HCT116 (cell line): ENCODE measurements at regions not wholly inside any gene's neighbourhood (a gene's known extent, or its start where the extent isn't known, plus 50 kb on each side); places are given as distances from the start of the nearest gene placed in this dataset.

Experiments used
- ATAC-seq: fragments of 200-7000 bp; cut with Tn5 transposase; 2 replicates; pipeline ENCODE4 v1.9.1; 2020; ENCODE audit warnings: mild to moderate bottlenecking, moderate library complexity
- BruUV-seq: library from RNA; stranded (reverse); fragments of 400-500 nt; replicated peaks from 2 replicates; lab custom pipeline; 2021; lab: Mats Ljungman, UMichigan
- CTCF ChIA-PET: fragments of 300-600 bp; sonication (Branson Sonifier 250); formaldehyde crosslinking; loops from one replicate; lab custom pipeline; 2021; ENCODE audit warnings: antibody characterized with exemption; lab: Charles Lee
- POLR2A ChIA-PET: fragments of 300-600, 350-600 bp; sonication (Branson Sonifier 250); formaldehyde crosslinking; loops from one replicate; lab custom pipeline; 2021; ENCODE audit warnings: antibody characterized with exemption; lab: Charles Lee
- RAD21 ChIA-PET, 2 experiments: fragments of 300-600 bp; sonication (Branson Sonifier 250); formaldehyde crosslinking; loops; one replicate each; lab custom pipeline; 2023; ENCODE audit warnings: low total read pairs in 2 of 2; ENCODE audit not compliant: uncharacterized antibody in 2 of 2, unreplicated experiment in 2 of 2, low non-redundant PET in 1 of 2; lab: Charles Lee
- DNase-seq: peaks from one replicate; pipeline ENCODE4 v3.0.0-alpha.2; 2010; ENCODE audit warnings: low read depth, low spot score
- H2AFZ ChIP-seq: fragments of 200-600 bp; shearing (Covaris generic), sonication (generic); 2 replicates; pipeline ENCODE4 v1.6.1; 2017; ENCODE audit warnings: low read depth, mixed run types, mixed read lengths, antibody characterized with exemption, low read length; ENCODE audit not compliant: poor library complexity, severe bottlenecking
- H3K27ac ChIP-seq: 2 replicates; pipeline ENCODE4 v1.5.1; 2012; ENCODE audit warnings: low read depth, low read length
- H3K27me3 ChIP-seq: fragments of 200-600 bp; sonication (generic); 2 replicates; pipeline ENCODE4 v1.6.1; 2016; ENCODE audit warnings: mixed run types, low read length, mixed read lengths; ENCODE audit not compliant: insufficient read depth
- H3K36me3 ChIP-seq, 2 experiments: fragments of 200-500 bp in 1 of 2; fragments of 200-600 bp in 1 of 2; sonication (Bioruptor generic) in 1 of 2; sonication (generic) in 1 of 2; 2 replicates each; pipeline versions ENCODE4 v1.5.1 to v1.6.1; 2014 to 2016; ENCODE audit warnings: low read length in 2 of 2, inconsistent platforms in 1 of 2, mixed read lengths in 1 of 2, mixed run types in 1 of 2; ENCODE audit not compliant: insufficient read depth in 2 of 2, control insufficient read depth in 1 of 2
- H3K4me1 ChIP-seq, 2 experiments: fragments of 200-600 bp in 1 of 2; sonication (generic) in 1 of 2; 2 replicates each; pipeline versions ENCODE4 v1.5.1 to v1.6.1; 2012 to 2017; ENCODE audit warnings: low read length in 2 of 2, inconsistent platforms in 1 of 2, mild to moderate bottlenecking in 1 of 2, mixed read lengths in 1 of 2, mixed run types in 1 of 2, moderate library complexity in 1 of 2; ENCODE audit not compliant: insufficient read depth in 2 of 2, control insufficient read depth in 1 of 2
- H3K4me2 ChIP-seq: fragments of 200-600 bp; sonication (generic); 2 replicates; pipeline ENCODE4 v1.6.1; 2017; ENCODE audit warnings: mixed run types, low read length, mixed read lengths
- H3K4me3 ChIP-seq, 2 experiments: fragments of 200-600 bp in 1 of 2; sonication (generic) in 1 of 2; replicated peaks in 1 of 2; 2 replicates each; pipeline ENCODE4 v1.5.1; 2011 to 2016; ENCODE audit warnings: low read length in 2 of 2, control low read depth in 1 of 2, low read depth in 1 of 2, mild to moderate bottlenecking in 1 of 2, mixed read lengths in 1 of 2, mixed run types in 1 of 2
- H3K79me2 ChIP-seq: fragments of 200-600 bp; sonication (generic); 2 replicates; pipeline ENCODE4 v1.6.1; 2017; ENCODE audit warnings: mild to moderate bottlenecking, mixed run types, low read length, moderate library complexity, mixed read lengths; ENCODE audit not compliant: insufficient read depth
- H3K9ac ChIP-seq: fragments of 200-600 bp; sonication (generic); 2 replicates; pipeline ENCODE4 v1.6.1; 2016; ENCODE audit warnings: low read length, mixed read lengths
- H3K9me2 ChIP-seq: fragments of 200-600 bp; sonication (generic), shearing (Covaris generic); 2 replicates; pipeline ENCODE4 v1.6.1; 2017; ENCODE audit warnings: mixed run types, mild to moderate bottlenecking, moderate library complexity; ENCODE audit not compliant: insufficient read depth
- H3K9me3 ChIP-seq, 2 experiments: fragments of 200-500 bp in 1 of 2; fragments of 200-600 bp in 1 of 2; sonication (Bioruptor generic) in 1 of 2; sonication (generic) in 1 of 2; 2 replicates each; pipeline ENCODE4 v1.6.1; 2014 to 2017; ENCODE audit warnings: low read length in 2 of 2, mixed read lengths in 2 of 2, inconsistent platforms in 1 of 2, low read depth in 1 of 2, mild to moderate bottlenecking in 1 of 2, mixed run types in 1 of 2, moderate library complexity in 1 of 2; ENCODE audit not compliant: control insufficient read depth in 1 of 2, insufficient read depth in 1 of 2
- H4K20me1 ChIP-seq: fragments of 200-600 bp; sonication (generic), shearing (Covaris generic); 2 replicates; pipeline ENCODE4 v1.6.1; 2017; ENCODE audit warnings: mixed run types, mild to moderate bottlenecking, moderate library complexity; ENCODE audit not compliant: insufficient read depth
- CBX3 ChIP-seq: IDR thresholded peaks from 2 replicates; pipeline ENCODE4 v1.6.1; 2012; ENCODE audit warnings: low read depth
- CEBPB ChIP-seq: IDR thresholded peaks from 2 replicates; pipeline ENCODE4 v1.6.1; 2012; ENCODE audit warnings: low read depth
- EGR1 ChIP-seq: IDR thresholded peaks from 2 replicates; pipeline ENCODE4 v1.6.1; 2012; ENCODE audit warnings: low read depth
- ELF1 ChIP-seq: IDR thresholded peaks from 2 replicates; pipeline ENCODE4 v1.6.1; 2012; ENCODE audit warnings: low read depth, borderline replicate concordance
- EZH2 ChIP-seq: fragments of 200-600 bp; sonication (generic); IDR thresholded peaks from 2 replicates; pipeline ENCODE4 v1.6.1; 2017; ENCODE audit warnings: antibody characterized with exemption, mixed run types
- JUND ChIP-seq: IDR thresholded peaks from 2 replicates; pipeline ENCODE4 v1.6.1; 2012
- POLR2A ChIP-seq: IDR thresholded peaks from 2 replicates; pipeline ENCODE4 v1.7.0; 2011; ENCODE audit warnings: borderline replicate concordance; ENCODE audit not compliant: insufficient read depth, insufficient read length; ENCODE audit errors: extremely low read depth
- POLR2AphosphoS5 ChIP-seq: IDR thresholded peaks from 2 replicates; pipeline ENCODE4 v1.6.1; 2011; ENCODE audit warnings: mild to moderate bottlenecking, low read depth, low read length, moderate library complexity
- RAD21 ChIP-seq: IDR thresholded peaks from 2 replicates; pipeline ENCODE4 v1.6.1; 2012; ENCODE audit warnings: low read depth, mild to moderate bottlenecking
- SIN3A ChIP-seq: IDR thresholded peaks from 2 replicates; pipeline ENCODE4 v1.6.1; 2012; ENCODE audit warnings: low read depth
- SP1 ChIP-seq: IDR thresholded peaks from 2 replicates; pipeline ENCODE4 v1.6.1; 2012; ENCODE audit warnings: low read depth
- TCF7L2 ChIP-seq: IDR thresholded peaks from 2 replicates; pipeline ENCODE4 v1.7.0; 2011; ENCODE audit warnings: borderline replicate concordance, inconsistent platforms; ENCODE audit not compliant: insufficient read depth, insufficient read length; ENCODE audit errors: extremely low read depth
- YY1 ChIP-seq: IDR thresholded peaks from 2 replicates; pipeline ENCODE4 v1.6.1; 2011; ENCODE audit warnings: low read length, low read depth, moderate library complexity, mild to moderate bottlenecking; ENCODE audit not compliant: insufficient replicate concordance; ENCODE audit errors: extremely low read depth
- ZFX ChIP-seq: fragments of 450-650 bp; IDR thresholded peaks from 2 replicates; pipeline ENCODE4 v1.6.1; 2017
- ZNF274 ChIP-seq: fragments of 200-500 bp; sonication (Bioruptor generic); IDR thresholded peaks from 2 replicates; pipeline ENCODE4 v1.6.1; 2014; ENCODE audit warnings: mild to moderate bottlenecking, low read depth, low read length, inconsistent platforms
- intact Hi-C: fragments of 100-400 bp; cut with micrococcal nuclease; formaldehyde crosslinking; loops from 2 replicates; pipeline ENCODE4 v1.10.0; 2022
- TF ChIP-seq, protein P1 (sequence below): IDR thresholded peaks from 2 replicates; pipeline ENCODE4 v1.6.1; 2011; ENCODE audit warnings: mild to moderate bottlenecking, low read length, moderate library complexity; ENCODE audit not compliant: insufficient replicate concordance; ENCODE audit errors: extremely low read depth

DNA sequence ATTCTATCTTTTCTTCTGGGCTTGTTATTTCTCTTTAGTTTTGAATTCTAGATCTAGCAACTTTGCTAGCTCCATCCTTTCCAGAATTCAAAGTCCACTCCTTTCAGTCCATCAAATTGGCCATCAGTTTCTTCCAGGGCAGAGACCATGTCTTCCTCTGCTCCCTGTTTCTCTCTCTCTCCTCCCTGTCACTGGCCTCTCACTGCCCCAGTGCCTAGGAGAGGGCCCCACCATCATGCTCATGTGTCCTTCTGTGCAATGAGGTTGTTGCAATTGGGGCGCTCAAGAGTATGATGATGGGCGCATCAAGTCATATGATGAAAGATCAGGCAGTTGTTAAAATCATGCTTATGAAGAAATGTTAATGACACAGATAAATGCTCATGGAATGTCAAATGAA, 159.2 kb upstream of the HS6ST1 start:
- peaks cover 3% of the 10 kb centered on the region; the same call in 1 of the 2 replicates for H3K27me3 ChIP-seq
- no peak overlapping the region for H3K4me3 ChIP-seq
- no peak overlapping the region for H3K27ac ChIP-seq
- no peak for ATAC-seq
- no peak for TF ChIP-seq SIN3A
- no peak for TF ChIP-seq TCF7L2
- TF ChIP-seq ZFX = no peak
- TF ChIP-seq POLR2AphosphoS5 = no peak
- TF ChIP-seq CBX3 = no peak
- TF ChIP-seq JUND = no peak
- TF ChIP-seq POLR2A = no peak
- no peak for TF ChIP-seq RAD21
- TF ChIP-seq YY1 = no peak
- TF ChIP-seq SP1 = no peak
- TF ChIP-seq EGR1 = no peak
- TF ChIP-seq ZNF274 = no peak
- TF ChIP-seq, protein P1, sequence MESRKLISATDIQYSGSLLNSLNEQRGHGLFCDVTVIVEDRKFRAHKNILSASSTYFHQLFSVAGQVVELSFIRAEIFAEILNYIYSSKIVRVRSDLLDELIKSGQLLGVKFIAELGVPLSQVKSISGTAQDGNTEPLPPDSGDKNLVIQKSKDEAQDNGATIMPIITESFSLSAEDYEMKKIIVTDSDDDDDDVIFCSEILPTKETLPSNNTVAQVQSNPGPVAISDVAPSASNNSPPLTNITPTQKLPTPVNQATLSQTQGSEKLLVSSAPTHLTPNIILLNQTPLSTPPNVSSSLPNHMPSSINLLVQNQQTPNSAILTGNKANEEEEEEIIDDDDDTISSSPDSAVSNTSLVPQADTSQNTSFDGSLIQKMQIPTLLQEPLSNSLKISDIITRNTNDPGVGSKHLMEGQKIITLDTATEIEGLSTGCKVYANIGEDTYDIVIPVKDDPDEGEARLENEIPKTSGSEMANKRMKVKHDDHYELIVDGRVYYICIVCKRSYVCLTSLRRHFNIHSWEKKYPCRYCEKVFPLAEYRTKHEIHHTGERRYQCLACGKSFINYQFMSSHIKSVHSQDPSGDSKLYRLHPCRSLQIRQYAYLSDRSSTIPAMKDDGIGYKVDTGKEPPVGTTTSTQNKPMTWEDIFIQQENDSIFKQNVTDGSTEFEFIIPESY = no peak
- no peak for TF ChIP-seq CEBPB
- no peak for TF ChIP-seq ELF1
- TF ChIP-seq EZH2 = no peak
- H3K4me1 ChIP-seq = no peaks in the 10 kb centered on the region
- H3K4me2 ChIP-seq = no peak overlapping the region
- no peaks in the 10 kb centered on the region for H3K9me2 ChIP-seq
- no TSS peak for BruUV-seq
- intact Hi-C loops = no loop called here
- H4K20me1 ChIP-seq = no peaks in the 10 kb centered on the region
- H3K36me3 ChIP-seq = no peaks in the 10 kb centered on the region
- no peaks in the 10 kb centered on the region for H3K9me3 ChIP-seq
- DNase-seq = no peak
- H3K79me2 ChIP-seq = no peaks in the 10 kb centered on the region
- no peak overlapping the region for H2AFZ ChIP-seq
- CTCF ChIA-PET = no interaction called here
- H3K9ac ChIP-seq = no peak overlapping the region
- POLR2A ChIA-PET = no interaction called here
- RAD21 ChIA-PET = no interaction called here
